Stimulated activated CD4-positive, alpha-beta T cell treated with anti-CD3 and anti-CD28 coated beads, TNF-alpha, amount 100 ng/mL, for 48 hours (primary cell): ENCODE measurements at regions not wholly inside any gene's neighbourhood (a gene's known extent, or its start where the extent isn't known, plus 50 kb on each side); places are given as distances from the start of the nearest gene placed in this dataset.

Experiments
- DNase-seq, 3 donors: peaks; one replicate each; pipeline ENCODE4 v3.0.0-alpha.2; 2020; ENCODE audit warnings: low read depth in 3 of 3

DNA sequence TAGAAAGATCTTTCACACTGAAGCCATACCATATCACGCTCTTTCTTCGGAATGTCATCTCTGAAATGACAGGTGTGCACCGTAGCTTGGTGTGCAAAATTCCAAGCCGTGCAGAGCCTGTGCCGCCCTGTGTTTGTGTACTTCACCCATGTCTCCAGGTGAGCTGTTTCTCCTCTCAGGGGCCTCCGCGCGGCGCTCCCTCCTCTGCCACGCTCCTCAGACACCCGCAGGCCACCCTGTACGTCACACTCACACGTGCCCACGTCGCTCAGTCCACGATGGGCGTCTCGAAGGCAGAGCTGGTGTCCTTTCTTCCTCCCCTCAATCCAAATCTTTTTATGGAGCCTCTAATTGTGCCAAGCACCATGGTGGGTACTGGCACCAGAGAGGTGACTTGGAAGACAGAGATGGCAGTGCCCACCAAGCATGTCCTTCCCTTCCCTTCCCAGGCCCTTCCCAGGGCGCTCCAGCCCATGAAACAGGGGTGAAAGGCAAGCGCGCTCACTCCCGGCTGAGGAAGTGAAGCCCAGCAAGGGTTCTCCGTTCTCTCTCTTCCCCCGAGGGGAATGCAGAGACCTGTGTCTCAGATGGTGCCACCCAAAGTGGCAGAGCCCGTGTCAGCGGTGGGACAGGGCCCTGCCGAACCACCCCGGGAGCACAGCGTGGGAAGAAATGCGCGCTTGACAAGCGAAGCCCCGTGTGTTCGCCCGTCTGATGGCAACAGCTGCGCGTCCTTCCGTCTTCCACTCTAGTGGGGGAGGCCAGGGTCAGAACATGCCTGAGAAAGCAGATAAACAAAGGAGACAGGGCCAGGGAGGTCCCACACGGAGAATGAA is 292.5 kb upstream of the SHH start:
- DNase-seq: no peak

DNA sequence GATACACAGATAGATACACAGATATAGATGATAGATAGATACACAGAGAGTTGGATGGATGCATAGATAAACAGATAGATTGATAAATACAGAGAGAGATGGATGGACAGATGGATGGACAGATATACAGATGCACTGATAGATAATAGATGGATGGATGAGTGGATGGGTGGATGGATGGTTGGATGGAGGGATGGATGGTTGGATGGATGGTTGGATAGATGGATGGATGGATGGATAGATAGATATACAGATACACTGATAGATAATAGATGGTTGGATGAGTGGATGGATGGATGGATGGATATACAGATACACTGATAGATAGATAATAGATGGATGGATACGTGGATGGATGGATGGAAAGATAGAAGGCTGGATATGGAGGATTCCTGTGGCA is 290.0 kb upstream of the SHH start:
- no peak for DNase-seq

DNA sequence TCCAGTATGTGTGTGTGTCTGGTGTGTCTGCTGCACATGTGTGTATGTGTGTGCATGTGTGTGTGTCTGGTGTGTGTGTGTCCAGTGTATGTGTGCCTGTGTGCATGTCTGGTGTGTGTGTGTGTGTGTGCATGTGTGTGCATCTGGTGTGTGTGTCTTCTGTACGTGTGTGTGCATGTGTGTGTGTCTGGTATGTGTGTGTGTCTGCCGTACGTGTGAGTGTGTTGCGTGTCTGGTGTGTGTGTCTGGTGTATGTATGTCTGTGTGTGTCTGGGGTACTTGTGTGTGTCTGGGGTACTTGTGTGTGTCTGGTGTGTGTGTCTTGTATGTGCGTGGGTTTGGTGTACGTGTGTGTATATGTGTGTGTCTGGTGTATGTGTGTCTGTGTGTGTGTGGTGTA is 289.1 kb upstream of the SHH start:
- no peak for DNase-seq

DNA sequence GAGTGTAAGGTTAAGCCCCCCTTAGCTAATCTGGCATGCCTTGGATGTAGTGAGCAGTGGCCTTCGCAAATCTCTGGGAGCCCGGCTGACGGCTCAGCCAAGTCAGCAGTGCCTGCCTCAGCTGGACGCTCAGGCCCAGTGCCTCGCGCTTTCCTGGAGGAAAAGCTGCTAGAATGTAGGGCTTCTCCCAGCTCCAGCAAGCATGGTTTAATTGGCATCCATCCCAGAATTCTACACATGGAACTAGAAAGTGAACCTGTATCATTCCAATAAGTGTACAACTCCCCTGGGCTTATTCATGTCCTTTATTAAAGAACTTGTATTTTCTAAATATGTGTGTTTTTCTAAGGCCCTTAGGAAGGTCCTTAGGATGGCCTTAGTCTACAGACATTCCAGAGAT is 287.8 kb upstream of the SHH start:
- no peak for DNase-seq

DNA sequence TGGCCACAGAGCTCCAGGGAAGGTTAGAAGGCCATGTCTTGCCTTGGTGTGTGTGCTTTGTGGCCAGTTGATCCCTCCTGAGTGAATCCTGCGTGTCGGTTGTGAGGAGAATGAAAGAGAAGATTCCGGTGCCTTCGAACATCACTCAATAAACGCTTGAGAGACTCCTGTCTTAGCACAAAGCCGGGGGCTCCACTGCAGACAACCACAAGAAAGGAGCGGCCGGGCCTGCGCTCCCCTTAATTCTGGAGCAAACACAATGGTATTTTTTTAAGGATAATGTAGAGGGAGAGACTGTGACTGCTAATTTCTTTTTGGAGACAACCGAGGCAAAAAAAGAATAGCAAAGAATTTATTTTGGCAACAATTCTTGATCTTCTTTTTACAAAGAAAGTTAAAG is 286.8 kb upstream of the SHH start:
- no peak for DNase-seq

DNA sequence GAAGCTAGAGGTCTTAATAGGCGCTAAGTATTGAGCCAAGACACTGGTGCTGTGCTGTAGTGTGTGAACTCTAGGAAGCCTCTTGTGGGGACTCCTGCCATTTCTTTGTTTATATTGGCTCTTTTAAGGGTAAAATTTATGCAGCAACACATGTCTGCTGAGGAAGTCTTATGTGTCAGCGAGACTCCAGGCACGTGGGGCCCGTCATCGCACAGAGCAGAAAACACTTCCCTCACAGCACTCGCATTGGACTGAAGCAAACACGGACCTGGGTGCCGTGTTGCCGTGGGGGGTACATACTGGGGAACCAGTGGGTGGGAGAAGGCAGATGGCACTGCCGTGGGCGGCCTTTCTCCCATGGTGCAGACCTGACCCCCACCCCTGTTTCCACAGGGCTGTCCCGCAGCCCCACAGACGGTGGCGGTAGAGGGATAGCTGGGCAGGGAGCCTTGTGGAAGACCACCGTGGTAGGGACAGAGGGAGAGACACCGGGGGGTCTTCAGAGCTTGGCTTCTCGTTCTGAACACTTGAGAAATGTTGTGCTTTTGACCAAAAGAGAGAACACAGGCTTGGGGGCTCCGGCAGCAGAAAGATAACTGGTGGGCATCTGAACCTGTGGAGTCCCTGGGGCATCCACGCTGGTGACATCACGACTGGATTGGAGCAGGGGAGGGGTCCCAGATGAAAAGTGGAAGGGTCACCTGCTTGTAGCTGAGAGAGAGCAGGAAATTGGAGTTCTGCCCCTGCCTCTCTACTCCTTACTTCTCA is 284.7 kb upstream of the SHH start:
- no peak for DNase-seq

DNA sequence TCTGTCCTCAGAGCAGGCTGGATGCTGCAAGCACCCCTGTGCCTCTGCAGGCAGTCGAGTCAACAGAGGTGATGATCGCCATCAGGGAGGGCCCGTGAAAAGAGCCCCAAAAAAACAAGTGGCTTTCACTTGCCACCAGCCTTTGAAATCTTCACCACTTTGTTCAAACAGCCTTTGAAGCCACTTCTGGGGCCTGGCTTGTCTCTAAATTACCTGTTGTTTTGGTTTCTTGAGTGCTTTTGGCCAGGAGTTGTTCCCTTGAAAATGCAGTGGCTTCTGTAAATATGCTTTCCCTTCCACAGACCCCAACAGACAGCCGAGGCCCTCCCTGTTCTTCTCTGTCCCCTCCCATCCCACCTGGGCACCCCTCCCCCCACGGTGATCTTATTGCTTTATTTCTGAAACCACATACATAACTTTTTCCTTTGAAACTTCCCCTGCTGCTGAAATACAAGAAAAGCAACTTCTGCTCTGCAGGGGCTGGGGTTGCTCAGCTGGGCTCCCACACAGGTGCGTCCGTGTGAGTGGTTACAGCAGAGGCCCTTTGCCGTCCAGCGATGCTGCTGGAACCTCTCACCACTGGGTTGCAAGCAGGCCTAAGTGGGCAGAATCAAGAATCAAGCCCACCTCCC is 283.8 kb upstream of the SHH start:
- peak in 1 of 3 donors; percentile 9 for DNase-seq

DNA sequence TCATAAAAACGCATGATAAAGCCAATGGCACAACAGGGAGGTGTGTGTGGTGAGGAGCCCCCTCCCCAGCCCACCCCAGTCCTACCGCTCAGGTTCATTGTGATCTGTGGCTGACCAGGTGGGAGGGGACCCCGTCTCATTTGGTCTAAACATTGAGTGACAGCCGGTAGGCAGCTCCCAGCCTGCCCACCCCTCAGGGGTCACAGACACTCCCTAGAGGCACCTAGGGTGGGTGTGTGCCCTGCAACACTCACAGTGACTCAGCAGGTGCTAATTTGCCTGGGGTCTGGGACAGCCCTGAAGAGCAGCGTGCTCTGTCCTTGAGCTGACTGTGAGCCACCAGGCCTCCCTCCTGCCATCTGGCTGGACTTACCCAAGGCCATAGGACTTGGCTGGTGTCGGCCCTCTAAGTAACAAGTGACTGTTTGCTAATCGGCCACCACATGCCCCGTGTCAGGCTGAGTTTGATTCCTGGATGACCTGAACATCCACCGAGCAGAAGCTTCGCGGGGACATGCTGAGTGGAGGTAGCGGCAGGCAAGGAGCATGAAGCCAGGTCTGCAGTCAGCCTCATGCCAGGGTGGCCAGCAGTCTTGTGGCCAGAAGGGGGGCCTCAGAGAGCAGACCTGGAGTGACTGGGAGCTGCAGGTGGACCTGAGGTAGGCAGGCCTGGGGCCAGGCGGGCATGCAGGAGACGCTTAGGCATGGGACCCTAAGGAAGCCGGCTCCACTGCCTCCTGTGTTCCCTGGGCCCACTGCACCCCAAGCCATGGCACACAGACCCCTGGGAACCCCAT is 282.3 kb upstream of the SHH start:
- DNase-seq: no peak

DNA sequence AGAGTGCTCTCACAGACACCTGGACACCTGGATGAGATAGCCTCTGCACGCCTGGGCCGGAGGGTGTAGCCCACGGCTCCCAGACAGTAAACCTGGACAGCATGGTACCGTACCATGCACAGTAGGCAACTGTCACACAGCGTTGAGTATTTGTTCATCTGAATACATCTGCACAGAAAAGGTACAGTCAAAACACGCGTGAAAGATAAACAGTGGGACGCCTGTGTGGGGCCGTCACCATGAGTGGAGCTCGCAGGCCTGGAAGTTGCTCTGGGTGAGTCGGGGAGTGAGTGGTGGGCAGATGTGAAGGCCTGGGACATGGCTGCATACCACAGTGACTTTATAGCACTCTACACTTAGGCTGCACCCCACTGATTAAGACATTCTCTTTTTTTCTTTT is 280.0 kb upstream of the SHH start:
- no peak for DNase-seq

DNA sequence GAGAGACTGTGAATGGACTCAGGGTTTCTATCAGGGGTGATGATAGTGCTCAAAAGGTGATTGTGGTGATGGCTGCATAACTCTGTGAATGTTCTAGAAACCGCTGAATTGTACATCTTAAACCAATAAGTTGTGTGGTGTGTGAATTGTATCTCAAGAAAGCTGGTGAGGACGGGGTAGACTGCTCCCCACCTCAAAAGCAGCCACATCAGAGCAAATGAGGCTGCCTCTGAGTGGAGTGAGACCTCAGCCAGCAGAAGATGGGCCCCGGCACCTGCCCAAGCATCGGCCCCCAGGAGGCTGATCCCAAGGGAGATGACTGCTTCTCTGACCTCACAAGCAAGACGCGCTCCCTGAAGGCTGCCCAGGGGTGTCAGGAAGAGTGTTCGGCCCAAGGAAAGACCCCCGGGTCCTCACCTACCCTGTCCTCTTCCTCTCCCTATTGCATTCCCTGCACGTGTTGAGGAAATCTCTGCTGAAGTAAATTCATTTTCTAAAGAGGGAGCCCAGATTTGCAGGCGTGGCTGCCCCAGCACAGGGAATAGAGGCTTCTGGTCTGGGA is 279.3 kb upstream of the SHH start:
- DNase-seq: no peak

DNA sequence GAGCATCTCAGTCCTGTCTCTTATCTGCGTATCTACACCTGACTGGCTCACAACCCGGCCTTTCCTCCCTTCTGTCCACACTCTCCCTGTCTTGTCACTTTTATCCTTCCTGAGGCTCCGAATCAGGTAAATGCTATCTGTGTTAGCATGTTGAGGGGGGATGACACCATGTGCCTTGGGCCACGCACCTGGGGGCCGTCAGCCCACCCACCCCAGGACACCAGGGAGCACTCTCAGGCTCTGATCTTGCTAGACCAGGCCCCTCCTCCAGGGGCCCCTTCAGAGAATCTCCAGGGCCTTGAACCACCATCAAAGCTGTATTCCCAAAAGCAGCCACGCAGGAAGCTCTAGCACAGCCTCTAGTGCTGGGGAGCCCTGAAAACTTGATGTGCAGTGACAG is 278.7 kb upstream of the SHH start:
- DNase-seq: no peak

DNA sequence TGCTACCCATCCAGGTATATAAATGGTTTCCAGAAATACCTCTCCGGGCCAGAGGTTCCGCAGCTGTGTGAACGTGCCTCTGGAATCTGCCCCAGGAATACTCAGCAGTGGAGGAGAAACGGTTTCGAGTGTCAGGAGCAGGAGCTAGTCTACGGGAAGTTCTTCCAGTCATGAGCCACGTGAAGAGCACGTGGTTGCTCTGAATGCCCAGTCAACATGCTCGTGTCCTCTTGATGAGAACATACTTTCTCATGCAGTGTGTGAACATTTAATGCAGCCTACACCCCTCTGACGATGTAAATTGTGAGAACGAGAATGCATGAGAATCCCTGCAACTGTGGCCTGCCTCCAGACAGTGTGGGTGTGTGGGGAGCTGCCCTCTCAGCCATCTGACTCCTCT is 277.0 kb upstream of the SHH start:
- DNase-seq: no peak

DNA sequence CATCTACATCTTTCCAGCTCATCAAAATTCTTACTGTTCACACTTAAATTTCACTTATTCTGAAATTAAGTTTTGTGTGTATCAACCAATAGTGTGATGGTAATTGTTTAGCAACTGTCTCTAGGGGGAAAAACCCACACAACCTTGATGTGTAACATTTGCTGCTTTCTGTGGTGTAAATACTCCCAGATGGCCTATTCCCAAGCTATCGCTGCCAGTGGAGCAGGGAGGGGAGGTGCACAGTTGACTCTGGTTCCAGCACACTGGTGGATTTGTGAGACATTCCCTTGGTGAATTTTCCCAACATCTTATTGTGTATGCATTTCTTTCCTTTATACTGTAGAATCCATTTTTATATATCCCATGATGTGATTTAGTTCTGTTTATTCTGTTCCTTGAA is 275.9 kb upstream of the SHH start:
- DNase-seq: no peak

DNA sequence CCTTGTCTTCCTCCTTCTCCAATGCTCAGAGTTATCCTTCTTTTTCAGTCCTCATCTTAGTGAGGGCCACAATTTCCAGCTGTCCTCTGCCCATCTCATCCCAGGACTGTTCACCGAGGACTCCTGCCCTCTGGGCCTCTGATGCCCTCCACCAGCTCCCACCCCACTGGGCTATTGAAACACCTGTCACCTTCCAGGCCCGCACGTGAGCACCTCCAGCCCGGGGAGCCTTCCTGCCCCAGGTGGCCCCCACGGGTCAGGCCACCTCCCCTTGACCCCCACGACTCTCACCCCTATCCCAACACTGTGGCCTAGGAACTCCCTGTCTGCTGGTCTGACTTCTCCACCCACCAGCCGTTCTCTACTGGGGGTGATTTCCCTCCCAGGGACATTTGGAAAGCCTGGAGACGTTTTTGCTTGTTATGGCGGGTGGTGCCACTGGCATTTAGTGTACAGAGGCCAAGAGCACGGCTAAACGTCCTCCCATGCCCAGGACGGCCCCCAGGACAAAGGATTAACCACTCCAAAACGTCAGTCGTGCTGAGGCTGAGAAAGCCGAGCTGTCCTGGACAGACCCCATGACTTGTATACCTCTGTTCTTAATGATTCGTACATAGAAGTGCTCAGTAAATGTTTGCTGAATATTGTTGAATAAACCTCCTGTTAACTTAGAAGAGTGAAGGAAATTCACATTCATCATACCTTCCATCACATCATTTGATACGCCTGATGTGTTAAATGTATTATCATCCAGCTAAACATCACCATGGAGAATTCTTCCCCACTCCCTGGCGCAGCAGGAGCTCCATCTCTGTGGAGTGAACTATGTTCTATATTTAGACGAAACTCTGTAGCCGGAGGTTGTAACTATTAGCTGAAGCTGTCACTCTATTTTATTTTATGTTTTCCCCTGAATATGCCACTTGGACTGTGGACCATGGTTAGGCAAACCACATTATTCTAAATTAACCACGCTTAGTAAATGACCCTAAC is 270.1 kb upstream of the SHH start:
- DNase-seq: no peak

DNA sequence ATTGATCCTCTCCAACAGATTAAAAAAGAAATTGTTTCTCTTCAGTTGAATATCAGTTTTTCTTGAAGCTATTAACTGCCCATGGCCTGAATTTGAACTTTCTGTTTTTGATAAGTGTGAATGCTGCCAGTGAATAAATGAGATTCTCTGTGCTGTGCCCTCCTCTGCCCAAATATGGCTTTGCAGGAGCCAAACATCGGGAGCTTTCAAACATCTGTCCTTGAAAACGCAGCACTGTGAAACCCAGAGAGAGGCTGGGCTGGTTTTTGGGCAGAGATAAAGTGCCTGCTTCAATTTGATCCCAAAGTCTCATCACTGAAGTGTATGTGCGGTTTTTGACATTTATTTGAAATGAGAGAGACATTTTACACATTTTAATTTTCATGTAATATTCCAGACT is 268.3 kb upstream of the SHH start:
- no peak for DNase-seq

DNA sequence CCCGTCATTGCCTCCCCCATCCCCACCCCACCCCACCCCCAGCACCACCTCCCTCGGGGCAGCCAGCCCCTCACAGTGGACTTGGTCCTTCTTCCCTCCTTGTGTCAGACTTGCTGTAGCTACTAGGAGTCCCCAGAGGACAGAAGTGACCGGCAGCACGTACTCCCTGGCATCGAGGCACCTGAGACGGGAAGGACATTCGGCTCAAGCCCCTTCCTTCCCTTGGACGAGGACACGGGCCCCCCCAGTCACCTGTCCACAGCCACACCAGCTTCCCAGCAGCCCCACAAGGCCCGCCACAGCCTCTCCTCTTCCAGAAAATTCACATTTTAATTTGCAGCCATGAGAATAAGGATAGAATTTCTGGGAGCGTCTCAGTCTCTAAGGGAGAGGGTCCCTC is 267.8 kb upstream of the SHH start:
- DNase-seq: no peak

DNA sequence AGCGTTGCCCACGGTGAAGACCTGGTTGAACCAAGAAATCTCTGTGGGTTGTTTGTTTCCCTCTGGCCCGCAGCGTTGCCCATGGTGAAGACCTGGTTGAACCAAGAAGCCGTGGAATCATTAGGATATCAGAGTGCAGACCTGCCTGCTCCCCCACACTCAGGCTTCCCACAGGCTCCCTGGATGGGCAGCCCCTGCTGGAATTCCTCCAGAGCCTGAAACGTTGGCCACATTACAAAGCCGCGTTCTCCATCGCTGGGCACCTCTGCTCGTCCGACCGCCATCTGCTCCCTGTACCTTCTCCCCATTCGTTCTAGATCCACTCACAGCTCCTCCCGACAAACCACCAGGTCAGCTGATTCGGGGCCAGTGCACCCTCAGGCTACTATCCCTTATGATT is 266.9 kb upstream of the SHH start:
- no peak for DNase-seq

DNA sequence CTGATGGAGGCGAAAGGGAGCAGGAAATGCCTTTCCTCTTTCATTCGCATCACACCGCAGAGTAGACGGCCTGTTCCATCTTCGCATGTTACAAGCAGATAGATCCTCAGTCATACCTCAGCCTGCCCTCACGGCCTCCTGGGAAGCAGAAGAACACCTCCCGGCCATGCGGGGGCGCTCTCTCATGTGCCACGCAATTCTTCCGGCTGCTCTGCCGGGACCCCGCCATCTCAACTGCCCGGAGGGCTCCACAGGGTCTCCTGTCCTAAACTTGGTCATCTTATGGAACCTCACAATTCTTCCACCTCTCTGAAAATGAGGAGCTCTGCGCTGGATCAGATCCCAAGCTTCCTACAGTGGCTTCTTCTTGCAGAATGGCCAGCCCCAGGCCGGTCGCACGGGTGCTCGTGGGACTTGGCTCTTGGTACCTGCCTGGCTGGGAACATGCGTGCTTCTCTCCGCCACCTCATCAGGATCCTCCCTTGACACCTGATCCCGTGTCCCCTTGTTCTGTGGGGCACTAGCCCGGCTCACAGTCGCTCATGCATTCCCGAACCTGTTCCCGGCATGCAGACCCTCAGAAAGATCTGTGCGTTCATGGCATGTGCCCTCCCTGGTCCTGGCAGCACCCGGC is 262.8 kb upstream of the SHH start:
- DNase-seq: no peak

DNA sequence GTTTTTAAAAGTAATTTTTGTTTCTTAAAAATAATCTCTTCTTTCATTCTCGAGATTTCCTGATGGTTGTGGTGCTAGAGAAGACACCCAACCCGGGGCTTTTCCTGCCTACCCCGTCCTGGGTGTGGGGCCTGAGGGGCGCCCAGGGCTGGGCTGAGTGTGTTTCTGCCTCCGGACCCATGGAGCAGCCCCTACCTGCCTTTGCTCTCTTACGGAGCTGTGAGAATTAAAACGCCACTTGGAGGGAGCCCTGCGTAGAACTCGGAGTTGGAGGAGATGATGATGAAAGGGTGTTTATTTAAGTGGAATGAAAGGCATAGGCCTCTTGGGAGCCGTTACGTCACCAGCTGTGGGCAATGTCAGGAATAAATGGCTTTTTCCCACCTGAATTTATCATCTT is 261.8 kb upstream of the SHH start:
- DNase-seq: no peak
